Uterus (tissue), 3 donors: ENCODE measurements at regions not wholly inside any gene's neighbourhood (a gene's known extent, or its start where the extent isn't known, plus 50 kb on each side); places are given as distances from the start of the nearest gene placed in this dataset.

ENCODE experiments used
- DNase-seq, 2 donors: peaks; one replicate each; pipeline ENCODE4 v3.0.0-alpha.2; 2019 to 2020
- H3K27ac ChIP-seq, 2 donors: fragments of 200-600 bp; sonication (generic); 1 replicate in 1 of 2; 2 replicates in 1 of 2; pipeline ENCODE4 v1.5.1; 2016 to 2018
- H3K27me3 ChIP-seq, 2 donors: fragments of 200-600 bp; sonication (generic); one replicate each; pipeline ENCODE4 v1.5.1; 2018 to 2019; ENCODE audit warnings: control low read depth in 1 of 2
- H3K36me3 ChIP-seq, 2 donors: fragments of 200-600 bp; sonication (generic); one replicate each; pipeline ENCODE4 v1.5.1; 2019; ENCODE audit warnings: control low read depth in 1 of 2
- H3K4me1 ChIP-seq, 2 donors: fragments of 200-600 bp; sonication (generic); one replicate each; pipeline ENCODE4 v1.5.1; 2018 to 2019; ENCODE audit warnings: control low read depth in 1 of 2
- H3K4me3 ChIP-seq, 2 donors: fragments of 200-600 bp; sonication (generic); 1 replicate in 1 of 2; 2 replicates in 1 of 2; pipeline ENCODE4 v1.5.1; 2018 to 2019; ENCODE audit warnings: mild to moderate bottlenecking in 1 of 2
- H3K9me3 ChIP-seq, 2 donors: fragments of 200-600 bp; sonication (generic); one replicate each; pipeline ENCODE4 v1.5.1; 2019; ENCODE audit warnings: control low read depth in 1 of 2
- POLR2A ChIP-seq, 2 donors: fragments of 450-650 bp; IDR thresholded peaks; one replicate each; pipeline ENCODE4 v1.6.1; 2016; ENCODE audit warnings: antibody characterized with exemption in 2 of 2, mild to moderate bottlenecking in 1 of 2, moderate library complexity in 1 of 2
- intact Hi-C: fragments of 100-400 bp; cut with DNase I; formaldehyde crosslinking; loops from one replicate; pipeline ENCODE4 v1.15.1; 2023; ENCODE audit warnings: low total_unique reads
- TF ChIP-seq, protein P1 (sequence below), 4 experiments: fragments of 200-600 bp in 2 of 4; fragments of 450-650 bp in 2 of 4; sonication (generic) in 2 of 4; IDR thresholded peaks; one replicate each; pipeline ENCODE4 v1.5.1; 2016 to 2019; ENCODE audit warnings: antibody characterized with exemption in 4 of 4, mild to moderate bottlenecking in 2 of 4, moderate library complexity in 1 of 4
- donor health status: DM: yes; HTN: yes; CAD: no.

DNA sequence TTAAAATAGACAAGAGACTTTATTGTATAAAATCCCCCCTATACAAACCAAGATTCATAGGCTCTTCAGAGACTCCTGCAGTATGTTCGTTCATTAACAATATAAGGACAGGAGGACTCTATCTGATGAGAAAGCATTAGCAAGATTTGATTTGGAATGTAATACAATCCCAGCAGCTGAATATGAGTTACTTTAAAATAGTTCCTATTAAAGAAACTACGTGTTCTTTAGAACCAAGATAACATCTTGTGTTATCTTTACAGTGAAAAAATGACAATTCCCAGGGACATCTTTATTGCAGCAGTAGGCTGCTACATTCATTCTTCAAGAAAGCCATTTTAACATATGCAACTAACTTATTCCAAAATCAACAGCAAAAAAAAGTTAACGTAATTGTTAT is 1360.1 kb upstream of the GJE1 start:
- Histone ChIP-seq H3K4me1 (peaks cover 0 to 5% of the 10 kb centered on the region in 2 donors), H3K27ac (no peak overlapping the region), H3K27me3 (no peaks in the 10 kb centered on the region), H3K4me3 (no peak overlapping the region), H3K36me3 (no peaks in the 10 kb centered on the region), H3K9me3 (no peaks in the 10 kb centered on the region)
- intact Hi-C loops = no loop called here
- TF ChIP-seq, protein P1, sequence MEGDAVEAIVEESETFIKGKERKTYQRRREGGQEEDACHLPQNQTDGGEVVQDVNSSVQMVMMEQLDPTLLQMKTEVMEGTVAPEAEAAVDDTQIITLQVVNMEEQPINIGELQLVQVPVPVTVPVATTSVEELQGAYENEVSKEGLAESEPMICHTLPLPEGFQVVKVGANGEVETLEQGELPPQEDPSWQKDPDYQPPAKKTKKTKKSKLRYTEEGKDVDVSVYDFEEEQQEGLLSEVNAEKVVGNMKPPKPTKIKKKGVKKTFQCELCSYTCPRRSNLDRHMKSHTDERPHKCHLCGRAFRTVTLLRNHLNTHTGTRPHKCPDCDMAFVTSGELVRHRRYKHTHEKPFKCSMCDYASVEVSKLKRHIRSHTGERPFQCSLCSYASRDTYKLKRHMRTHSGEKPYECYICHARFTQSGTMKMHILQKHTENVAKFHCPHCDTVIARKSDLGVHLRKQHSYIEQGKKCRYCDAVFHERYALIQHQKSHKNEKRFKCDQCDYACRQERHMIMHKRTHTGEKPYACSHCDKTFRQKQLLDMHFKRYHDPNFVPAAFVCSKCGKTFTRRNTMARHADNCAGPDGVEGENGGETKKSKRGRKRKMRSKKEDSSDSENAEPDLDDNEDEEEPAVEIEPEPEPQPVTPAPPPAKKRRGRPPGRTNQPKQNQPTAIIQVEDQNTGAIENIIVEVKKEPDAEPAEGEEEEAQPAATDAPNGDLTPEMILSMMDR (IDR thresholded peaks at IDR 0.05) = no peak
- no peak for TF ChIP-seq POLR2A (IDR thresholded peaks at IDR 0.05)
- no peak for DNase-seq

DNA sequence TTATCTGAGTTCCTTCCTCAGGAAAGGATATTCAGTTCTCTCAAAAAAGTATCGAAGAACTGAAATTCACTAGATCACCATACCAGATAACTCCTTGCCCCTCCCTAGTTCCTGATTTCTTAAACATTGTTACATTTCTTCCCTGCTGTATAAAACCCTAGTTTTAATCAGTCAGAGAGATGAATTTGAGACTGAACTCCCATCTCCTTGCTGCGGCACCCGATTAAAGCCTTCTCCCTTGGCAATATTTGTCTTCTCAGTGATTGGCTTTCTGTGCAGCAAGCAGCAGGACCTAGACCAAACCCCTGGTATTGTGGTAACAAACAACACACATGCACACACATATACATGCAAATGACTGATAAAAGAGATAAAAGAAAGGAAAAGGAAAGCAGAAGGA is 1364.6 kb upstream of the GJE1 start:
- Histone ChIP-seq H3K9me3 (no peaks in the 10 kb centered on the region), H3K4me3 (no peak overlapping the region), H3K4me1 (no peaks in the 10 kb centered on the region), H3K27ac (no peak overlapping the region), H3K36me3 (no peaks in the 10 kb centered on the region), H3K27me3 (no peaks in the 10 kb centered on the region)
- no peak for DNase-seq
- TF ChIP-seq, protein P1 (IDR thresholded peaks at IDR 0.05) = no peak
- no peak for TF ChIP-seq POLR2A (IDR thresholded peaks at IDR 0.05)
- intact Hi-C loops = no loop called here

DNA sequence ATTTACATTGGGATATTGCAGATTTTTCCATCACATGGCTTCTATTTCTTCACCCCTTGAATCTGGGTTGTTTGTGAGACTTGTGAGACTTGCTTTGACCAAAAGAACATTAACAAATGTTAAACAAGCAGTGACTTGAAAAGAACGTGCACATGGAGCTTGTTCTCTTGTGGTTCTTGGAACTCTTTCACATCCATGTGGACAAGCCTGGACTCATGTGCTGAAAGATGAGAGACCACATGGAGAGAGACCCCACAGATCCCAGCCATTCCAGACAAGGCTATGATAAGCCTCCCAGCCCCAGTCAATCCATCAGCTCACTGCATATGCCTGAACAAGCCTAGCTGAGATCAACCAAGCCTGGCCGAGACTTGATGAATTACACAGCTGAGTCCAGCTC is 1365.7 kb upstream of the GJE1 start:
- DNase-seq = no peak
- intact Hi-C loops = no loop called here
- no peak overlapping the region for H3K27ac ChIP-seq
- no peak overlapping the region for H3K4me3 ChIP-seq
- no peaks in the 10 kb centered on the region for H3K9me3 ChIP-seq
- no peaks in the 10 kb centered on the region for H3K36me3 ChIP-seq
- no peaks in the 10 kb centered on the region for H3K4me1 ChIP-seq
- TF ChIP-seq, protein P1 (IDR thresholded peaks at IDR 0.05) = no peak
- TF ChIP-seq POLR2A (IDR thresholded peaks at IDR 0.05) = no peak
- H3K27me3 ChIP-seq = no peaks in the 10 kb centered on the region

DNA sequence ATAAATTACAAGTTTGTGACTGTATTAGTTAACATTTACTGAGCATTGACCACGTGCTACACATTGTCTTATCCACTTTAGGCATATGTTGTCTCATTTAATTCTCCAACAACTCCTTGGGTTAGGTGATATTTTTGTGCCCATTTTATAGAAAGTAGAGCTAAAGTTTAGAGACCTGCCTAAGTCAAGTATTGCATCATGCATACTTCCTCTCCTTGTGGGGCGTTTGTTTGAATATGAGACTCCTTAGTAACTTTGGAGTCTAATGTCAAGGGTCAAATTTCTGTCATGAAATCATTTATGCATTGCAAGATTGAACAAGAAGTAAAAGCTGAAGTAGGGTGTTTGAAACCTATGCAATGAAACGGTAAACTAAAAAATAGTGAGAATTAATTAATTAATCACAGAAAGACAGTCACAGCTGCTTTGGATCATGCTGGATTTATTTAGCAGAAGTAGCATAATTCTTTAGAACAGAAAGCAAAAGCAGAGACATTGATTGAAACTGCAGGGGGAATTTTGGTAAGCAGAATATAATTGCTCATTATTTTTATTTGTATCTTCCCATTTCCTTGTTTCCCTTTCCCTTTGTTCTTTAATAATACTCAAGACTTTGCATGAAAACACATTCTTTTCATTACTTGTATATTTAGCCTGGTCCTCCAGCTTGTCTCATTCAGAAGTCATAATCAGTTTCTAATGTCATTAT is 1374.4 kb upstream of the GJE1 start:
- DNase-seq = no peak
- no peaks in the 10 kb centered on the region for H3K9me3 ChIP-seq
- H3K27me3 ChIP-seq = no peaks in the 10 kb centered on the region
- TF ChIP-seq, protein P1 (IDR thresholded peaks at IDR 0.05) = no peak
- no peak for TF ChIP-seq POLR2A (IDR thresholded peaks at IDR 0.05)
- no peak overlapping the region for H3K4me3 ChIP-seq
- no peak overlapping the region for H3K27ac ChIP-seq
- no peaks in the 10 kb centered on the region for H3K4me1 ChIP-seq
- H3K36me3 ChIP-seq = no peaks in the 10 kb centered on the region
- intact Hi-C loops = no loop called here

DNA sequence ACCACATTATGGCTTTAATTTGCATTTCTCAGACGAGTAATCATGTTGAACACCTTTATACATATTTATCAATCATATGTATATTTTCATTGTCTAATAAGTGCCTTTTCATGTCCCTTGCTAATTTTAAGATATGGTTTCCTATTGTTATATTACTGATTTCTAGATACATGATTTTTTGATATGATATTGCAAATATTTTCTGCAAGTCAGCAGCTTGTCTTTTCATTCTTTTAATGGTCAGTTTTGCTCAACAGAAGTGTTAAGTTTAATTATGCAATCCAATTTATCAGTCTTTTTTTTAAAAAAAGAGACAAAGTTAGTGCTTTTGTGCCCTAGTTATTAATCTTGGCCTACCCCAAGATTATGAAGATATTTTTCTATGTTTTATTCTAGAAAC is 1377.8 kb upstream of the CITED2 start:
- TF ChIP-seq, protein P1 (IDR thresholded peaks at IDR 0.05) = no peak
- TF ChIP-seq POLR2A (IDR thresholded peaks at IDR 0.05) = no peak
- Histone ChIP-seq H3K4me1 (no peaks in the 10 kb centered on the region), H3K9me3 (no peaks in the 10 kb centered on the region), H3K27ac (no peak overlapping the region), H3K4me3 (no peak overlapping the region), H3K27me3 (no peaks in the 10 kb centered on the region), H3K36me3 (no peaks in the 10 kb centered on the region)
- no peak for DNase-seq
- intact Hi-C loops = no loop called here
